Renal pelvis (tissue), 1 donor: ENCODE measurements at regions not wholly inside any gene's neighbourhood (a gene's known extent, or its start where the extent isn't known, plus 50 kb on each side); places are given as distances from the start of the nearest gene placed in this dataset.

Source experiments
- DNase-seq: peaks from one replicate; pipeline ENCODE4 v3.0.0-alpha.2; 2013

DNA sequence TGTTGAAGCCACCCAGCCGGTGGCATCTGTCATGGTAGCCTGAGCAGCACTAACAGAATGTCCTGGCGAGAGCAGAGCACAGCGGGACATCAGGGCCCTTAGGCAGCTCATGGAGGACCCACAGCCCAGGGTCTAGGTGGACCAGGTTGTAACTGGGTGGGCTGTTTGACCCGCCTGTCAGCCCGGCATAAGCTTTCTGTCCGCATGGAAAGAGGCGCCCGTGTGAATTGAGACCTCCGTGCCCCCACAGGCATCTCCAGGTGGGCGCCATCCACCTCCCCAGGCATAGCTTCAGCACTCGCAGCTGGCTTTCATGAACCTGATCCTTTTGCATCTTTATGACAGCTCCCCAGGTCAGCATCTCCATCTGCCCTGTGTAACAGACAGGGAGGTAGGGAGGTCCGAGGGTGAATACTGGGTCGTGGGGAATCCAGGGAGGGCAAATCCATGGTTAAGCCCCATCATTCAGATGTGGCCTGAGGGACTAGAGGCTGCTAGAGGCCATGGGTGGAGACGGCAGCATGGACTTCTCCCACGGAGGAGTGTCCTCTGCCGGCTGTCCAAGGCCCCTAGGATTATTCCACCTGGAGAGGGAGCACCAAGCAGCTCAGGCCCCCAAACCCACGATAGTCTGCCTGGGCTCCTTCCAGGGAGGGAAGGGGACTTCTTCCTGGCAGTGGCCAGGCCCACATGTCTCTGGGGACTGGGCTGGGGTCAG is 371.6 kb upstream of the MKI67 start:
- DNase-seq, result no peak

GRCh38 chr10:128498378-128498730 is 372.1 kb upstream of the MKI67 start:
- no peak for DNase-seq

- DNase-seq, result no peak
Measured at GRCh38 chr10:128498746-128499145, 372.5 kb upstream of the MKI67 start.

DNA sequence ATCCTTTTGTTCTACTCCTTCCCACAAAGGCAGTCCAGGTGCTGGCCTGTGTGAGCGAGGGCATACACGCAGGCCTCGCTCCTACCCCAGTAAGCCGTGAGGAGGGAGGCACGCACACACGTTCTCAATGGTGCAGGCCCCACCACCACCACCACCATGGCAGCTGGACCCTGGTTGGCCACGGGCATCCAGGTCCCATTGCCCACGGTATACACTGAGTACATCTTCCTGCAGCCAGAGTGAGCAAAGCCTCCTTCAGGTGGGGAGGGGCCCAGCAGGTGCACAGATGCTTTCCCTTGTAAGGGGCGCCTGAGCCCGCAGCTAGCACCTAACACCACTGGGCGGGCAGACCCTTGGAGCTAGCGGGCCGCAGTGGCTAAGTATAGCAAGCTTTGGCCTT is 373.3 kb upstream of the MKI67 start:
- DNase-seq, result no peak

DNA sequence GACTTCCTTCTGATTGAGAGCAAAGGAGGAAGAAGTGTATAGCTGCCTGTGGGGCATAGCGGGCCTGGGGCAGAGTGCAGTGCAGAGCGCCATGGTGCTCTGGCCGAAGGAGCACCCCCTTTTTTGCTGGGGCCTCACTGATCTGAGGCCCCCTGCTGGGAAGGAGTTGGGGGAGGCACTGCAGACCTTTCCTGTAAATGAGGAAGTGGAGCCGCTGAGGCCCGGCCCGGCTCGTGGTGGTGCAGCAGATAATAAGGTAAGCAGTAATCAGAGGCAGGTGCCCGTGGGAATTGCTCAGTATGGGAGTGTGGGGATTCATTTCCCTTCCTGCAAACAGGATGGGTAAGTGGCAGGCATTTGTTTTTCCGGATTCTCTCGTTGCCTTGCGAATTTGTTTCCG is 373.7 kb upstream of the MKI67 start:
- no peak for DNase-seq

- no peak for DNase-seq
Measured at GRCh38 chr10:128500642-128501041, 374.4 kb upstream of the MKI67 start.

DNA sequence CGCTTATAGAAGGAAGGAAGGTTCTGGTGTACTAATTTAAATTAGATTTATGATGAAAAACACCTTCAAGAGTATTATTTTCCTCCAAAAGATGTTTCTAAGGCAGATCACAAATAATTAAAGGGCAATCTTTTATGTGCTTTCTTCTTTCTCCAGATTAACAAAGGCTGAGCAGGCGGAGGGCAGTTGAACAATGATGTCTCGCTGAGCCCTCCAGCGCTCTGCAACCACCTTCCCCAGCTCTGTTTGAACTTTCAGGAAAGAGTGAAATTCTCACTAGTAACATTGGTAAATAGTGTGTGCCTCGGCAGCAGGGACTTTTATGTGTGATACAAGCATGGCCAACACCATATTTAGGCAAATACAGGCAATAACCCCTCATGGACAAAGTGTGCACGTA is 379.1 kb upstream of the MKI67 start:
- DNase-seq, result no peak

DNA sequence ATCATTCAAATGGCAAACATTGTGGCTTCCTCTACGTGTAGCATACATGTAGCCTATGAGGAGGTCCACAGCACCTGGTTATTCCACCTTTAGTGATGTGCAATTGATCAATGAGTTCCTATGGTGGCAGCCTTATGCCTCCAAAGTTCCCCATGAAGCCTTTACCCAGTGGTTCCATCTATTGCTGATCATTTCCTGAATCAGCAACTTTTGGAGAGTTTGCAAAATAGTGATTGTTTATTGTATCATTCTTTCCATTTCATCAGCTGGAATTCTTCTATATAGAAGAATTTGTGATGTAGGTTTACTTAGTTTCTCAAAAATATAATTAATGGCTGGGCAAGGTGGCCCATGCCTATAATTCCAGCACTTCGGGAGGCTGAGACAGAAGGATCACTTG is 380.2 kb upstream of the MKI67 start:
- DNase-seq, result no peak

- no peak for DNase-seq
Measured at GRCh38 chr10:128507066-128507465, 380.8 kb upstream of the MKI67 start.

DNA sequence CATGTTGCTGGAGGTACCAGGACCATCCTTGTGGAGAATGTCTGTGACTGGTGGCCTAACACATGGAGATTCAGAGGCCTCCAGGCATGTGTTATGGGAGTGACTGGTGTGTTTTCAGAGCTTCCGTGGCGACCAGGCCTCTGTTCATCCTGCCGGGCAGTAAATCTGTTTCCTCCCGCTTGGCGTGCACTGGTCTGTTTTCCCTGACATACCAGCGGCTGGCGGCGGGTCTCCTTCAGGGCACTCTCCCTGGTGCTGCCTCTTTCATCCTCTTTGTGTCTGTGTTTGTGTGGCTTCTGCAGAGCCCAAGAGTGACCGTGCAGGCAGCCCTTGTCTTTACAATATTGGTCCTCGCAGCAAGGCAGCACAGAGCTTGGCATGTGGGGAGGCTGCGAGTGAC is 385.1 kb upstream of the MKI67 start:
- DNase-seq, result peak; percentile 38

GRCh38 chr10:128512767-128513166 is 386.5 kb upstream of the MKI67 start:
- DNase-seq, result no peak

GRCh38 chr10:128514536-128514935 is 388.3 kb upstream of the MKI67 start:
- DNase-seq, result no peak

GRCh38 chr10:128516180-128516579 is 390.0 kb upstream of the MKI67 start:
- no peak for DNase-seq

GRCh38 chr10:128517167-128517566 is 390.9 kb upstream of the MKI67 start:
- no peak for DNase-seq

- DNase-seq, result no peak
Measured at GRCh38 chr10:128518000-128518399, 391.8 kb upstream of the MKI67 start.

DNA sequence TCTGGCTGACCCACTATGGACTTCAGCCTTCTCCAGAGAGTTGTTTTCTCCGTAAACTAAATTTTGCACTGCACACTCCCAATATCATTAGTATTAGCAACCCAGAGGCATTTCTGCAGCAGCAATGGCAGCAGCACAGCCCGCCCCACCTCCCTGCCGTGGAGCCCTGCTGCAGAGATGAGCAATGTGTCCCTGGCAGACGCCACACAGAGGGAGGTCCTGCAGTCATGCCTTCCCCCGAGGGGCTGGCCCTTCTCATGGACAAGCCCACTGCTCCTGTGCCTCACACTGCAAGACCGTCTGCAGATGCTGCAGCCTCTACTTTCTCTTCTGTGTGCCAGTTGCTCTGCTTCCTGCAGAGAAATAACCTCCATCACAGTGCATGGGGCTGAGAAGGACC is 393.4 kb upstream of the MKI67 start:
- DNase-seq, result no peak

GRCh38 chr10:128520211-128520815 is 394.1 kb upstream of the MKI67 start:
- DNase-seq, result no peak

- DNase-seq, result no peak
Measured at GRCh38 chr10:128522551-128523308, 396.5 kb upstream of the MKI67 start.

DNA sequence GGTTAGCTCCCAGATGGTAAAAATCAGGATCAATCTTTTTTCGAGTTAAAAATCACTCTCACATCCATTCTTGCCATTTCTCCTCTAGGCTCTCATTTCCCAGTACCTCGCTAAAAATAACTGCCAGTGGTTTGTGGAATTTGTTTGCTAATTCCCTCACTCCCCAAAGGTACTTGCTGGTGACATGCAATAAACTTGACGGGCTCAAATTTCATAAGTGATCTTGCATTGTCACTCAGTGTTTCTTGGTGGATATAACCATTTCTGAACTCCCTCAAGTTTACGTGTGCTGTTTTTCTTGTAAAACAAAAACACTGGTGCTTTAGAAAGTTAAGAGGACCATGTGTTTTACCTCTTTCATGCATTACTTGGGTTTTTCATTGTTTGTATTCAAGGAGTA is 399.2 kb upstream of the MKI67 start:
- DNase-seq, result no peak

DNA sequence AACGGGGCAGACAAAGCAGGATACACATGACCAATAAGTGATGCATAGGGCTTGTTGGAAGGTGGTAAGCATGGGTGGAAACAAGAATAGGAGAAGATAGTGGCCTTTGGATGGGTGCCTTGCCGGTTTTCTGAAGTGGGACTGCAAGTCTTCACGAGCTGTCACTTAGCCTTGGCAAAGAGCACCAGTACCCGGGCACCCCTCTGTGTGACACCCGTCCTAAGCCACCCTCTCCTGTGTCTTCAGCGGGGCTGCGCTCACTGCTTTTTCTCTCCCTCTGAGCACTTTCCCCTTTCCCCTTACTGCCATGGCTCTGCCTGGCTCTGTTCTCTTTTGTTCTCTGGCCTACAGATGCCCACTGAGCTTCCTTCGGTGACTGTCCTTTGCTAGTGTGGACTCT is 399.7 kb upstream of the MKI67 start:
- DNase-seq, result no peak

- peak; percentile 92 for DNase-seq
Measured at GRCh38 chr10:128526791-128527375, 400.7 kb upstream of the MKI67 start.

GRCh38 chr10:128527711-128528110 is 401.5 kb upstream of the MKI67 start:
- DNase-seq, result no peak

DNA sequence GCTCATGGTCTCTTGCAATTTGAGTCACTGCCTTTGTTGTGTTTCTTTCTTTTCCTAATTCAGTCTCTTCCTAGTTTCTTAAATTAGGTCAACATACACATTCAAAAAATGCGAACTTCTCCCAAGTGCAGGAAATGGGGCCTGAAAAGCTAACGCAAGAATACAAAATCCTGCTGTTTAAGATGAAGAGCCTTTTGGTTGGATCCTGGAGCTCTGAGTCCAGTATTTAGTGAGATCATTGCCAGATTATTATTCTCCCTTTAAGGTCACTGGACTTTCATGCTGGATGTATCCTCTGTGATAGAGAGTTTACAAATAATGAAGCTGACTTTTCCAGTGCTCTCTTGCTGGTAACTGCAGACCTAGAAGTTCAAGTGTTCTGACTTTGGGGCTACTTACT is 401.9 kb upstream of the MKI67 start:
- no peak for DNase-seq
